Stimulated activated CD4-positive, alpha-beta T cell treated with anti-CD3 and anti-CD28 coated beads, TNF-alpha, amount 100 ng/mL, for 1 hour (primary cell): ENCODE measurements at regions not wholly inside any gene's neighbourhood (a gene's known extent, or its start where the extent isn't known, plus 50 kb on each side); places are given as distances from the start of the nearest gene placed in this dataset.
"Not testable (repeated sequence)": the region's sequence is repeated elsewhere in the genome, so short reads cannot be mapped to it uniquely, and the experiment has no call there.

Source experiments
- DNase-seq, 3 donors: peaks; one replicate each; pipeline ENCODE4 v3.0.0-alpha.2; 2020; ENCODE audit warnings: low read depth in 3 of 3, low spot score in 1 of 3

DNA sequence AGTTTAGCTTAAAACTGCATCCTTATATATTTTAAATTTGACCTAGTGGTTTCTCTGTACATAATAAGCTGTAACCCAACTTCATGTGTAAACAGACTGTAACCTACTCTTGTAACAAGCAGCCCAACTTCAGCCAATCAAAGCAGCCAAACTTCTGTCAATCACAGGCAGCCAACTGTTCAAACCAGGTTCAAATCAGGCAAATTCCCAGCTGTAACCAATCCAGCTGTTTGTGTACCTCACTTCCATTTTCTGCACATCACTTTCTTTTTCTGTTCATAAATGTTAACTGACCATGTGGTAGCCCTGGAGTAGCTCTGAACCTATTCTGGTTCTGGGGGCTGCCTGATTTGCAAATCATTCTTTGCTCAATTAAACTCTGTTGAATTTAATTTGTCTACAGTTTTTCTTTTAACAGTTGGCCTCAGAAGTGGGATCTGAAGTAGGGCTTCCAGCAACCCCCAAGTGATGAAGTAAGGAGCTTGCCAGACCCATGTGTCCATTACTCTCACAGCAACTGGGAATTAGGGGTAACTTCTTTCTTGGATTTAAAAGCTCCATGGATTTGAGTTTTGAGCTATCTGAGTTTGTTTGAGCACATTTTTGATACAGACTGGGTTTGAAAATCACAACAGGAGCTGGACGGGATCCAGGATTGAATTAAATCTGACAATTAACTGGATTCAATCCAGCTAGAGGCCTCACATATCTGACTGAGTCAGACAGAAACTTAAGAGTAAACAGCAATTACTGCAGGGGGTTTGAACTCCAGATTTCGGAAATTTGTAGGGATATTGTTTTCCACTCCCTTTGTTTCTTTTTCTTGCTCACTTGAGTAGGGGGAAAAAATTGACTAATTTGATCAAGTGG lies 1569.7 kb upstream of the SLC39A10 start:
- DNase-seq: no peak

DNA sequence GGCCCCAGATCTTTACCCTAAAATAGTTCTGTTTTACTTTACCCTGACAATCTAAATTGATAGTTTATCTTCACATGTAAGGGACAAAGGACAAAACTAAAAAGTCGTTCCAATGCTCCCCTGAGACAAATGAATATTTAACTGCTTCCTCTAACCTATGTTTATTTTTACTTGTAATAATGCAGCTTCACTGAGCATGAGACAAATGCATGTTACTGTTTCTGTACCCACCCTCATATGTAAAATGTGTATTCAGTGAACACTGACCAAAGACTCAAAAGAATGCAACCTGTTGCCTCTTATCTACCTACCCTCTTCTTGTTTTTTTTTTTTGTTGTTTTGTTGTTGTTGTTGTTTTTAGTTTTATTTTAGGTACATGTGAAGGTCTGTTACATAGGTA lies 1570.9 kb upstream of the SLC39A10 start:
- DNase-seq: no peak

DNA sequence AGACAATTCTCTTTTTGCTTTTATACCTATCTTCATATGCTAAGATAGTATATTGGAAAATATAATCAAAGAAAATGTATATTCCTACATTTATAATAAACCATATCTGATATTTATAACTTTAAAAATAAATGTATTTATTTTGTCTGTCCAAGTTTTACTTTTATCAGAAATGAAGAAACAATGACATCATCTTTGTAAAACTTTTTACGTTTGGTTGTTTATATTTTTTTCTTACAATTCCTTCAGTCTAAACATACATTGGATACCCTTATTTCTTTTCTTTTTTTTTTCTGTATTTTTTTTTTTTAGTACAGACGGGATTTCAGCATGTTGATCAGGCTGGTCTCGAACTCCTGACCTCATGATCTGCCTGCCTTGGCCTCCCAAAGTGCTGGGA lies 1577.0 kb upstream of the SLC39A10 start:
- DNase-seq: no peak

DNA sequence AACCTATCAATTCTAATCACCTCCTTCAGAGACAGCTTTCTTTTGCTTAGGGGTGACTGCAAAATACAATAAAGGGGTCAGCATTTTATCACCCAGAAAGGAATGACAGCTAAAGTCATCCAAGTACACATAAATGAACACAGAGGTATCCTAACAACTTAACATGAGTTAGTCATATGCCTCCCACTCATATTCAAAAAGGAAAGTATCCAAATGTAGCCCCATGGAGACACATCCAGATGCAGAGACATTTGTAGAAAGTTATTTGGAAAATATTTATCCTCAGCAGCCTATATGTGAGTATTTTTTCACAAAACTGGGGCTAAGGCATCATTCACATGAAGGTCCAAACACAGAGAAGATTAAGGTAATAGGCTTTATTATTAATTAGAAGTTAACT lies 1579.7 kb upstream of the SLC39A10 start:
- no peak for DNase-seq

DNA sequence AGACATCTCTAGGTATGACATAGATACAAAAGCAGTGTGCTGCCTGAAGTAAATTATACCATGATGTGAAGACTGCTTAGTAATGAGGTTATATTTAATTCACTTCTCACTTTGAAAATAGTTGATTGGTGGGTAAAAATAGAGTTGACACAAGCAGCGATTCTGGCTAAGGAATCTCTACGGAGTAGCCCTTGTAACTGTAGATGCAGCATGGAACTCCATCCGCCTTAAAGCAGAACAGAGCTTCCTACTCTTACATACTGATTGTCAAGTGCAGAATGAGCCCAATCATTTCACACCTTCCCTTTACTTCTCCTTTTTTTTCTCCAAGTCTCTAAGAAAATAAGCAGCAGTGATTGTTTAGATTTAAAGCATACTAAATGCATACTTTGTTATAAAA lies 1594.6 kb upstream of the SLC39A10 start:
- DNase-seq: no peak

DNA sequence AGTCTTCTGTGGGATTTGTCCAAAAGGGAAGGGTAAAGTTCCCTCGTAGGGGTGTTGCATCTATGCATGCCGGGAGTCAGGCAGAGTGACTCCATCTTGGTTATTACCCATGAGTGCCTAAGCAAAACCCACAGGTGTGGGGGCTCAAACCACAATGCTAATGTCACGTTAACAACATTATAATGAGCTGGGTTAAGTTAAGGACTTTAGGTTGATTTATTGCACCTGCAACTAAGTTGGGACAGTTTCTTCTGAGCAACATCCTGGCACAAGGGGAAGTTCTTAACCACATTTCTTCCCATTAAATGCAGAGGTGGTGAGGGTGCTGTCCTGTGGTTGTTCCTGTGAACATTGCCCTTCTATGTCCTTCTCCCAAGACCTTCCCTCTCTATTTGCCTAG lies 1596.8 kb upstream of the SLC39A10 start:
- no peak for DNase-seq

DNA sequence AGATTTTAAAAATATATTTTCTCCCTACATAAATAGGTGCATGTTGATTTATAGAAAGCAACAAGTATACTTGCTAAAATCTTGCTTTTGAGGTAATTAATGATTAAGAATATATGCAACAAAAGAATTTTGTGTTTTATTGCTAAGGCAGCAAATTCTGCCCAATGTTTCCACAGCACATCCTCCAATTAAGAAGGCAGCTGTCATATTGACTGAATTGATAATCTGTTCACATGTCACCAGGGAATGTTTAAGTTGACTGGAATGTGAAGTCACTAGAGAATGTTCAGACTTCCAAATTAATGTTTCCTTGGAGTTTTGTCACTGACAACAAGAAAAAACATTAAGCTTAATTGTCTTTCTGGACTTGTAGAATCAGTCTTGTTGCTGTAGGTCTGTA lies 1602.7 kb upstream of the SLC39A10 start:
- DNase-seq: no peak

DNA sequence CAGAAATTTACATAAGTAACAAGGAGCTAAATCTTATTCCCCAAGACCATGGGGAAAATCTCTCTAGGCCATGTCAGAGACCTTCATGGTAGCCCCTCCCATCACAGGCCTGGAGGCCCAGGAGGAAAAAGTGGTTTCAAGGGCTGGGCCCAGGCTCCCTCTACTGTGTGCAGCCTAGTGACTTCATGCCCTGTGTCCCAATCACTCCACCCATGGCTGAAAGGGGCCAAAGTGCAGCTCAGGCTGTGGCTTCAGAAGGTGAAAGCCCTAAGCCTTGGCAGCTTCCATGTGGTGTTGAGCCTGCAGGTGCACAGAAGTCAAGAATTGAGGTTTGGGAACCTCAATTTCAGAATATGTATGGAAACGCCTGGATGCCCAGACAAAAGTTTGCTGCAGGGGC lies 1612.7 kb upstream of the SLC39A10 start:
- DNase-seq: no peak

DNA sequence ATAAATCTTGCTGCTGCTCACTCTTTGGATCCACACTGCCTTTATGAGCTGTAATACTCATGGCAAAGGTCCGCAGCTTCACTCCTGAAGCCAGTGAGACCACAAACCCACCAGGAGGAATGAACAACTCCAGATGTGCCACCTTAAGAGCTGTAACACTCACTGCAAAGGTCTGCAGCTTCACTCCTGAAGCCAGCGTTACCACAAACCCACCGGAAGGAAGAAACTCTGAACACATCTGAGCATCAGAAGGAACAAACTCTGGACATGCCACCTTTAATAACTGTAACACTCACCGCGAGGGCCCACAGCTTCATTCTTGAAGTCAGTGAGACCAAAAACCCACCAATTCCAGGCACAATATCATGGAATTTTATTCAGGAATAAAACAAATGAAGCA lies 1635.9 kb upstream of the SLC39A10 start:
- not testable (repeated sequence) for DNase-seq

DNA sequence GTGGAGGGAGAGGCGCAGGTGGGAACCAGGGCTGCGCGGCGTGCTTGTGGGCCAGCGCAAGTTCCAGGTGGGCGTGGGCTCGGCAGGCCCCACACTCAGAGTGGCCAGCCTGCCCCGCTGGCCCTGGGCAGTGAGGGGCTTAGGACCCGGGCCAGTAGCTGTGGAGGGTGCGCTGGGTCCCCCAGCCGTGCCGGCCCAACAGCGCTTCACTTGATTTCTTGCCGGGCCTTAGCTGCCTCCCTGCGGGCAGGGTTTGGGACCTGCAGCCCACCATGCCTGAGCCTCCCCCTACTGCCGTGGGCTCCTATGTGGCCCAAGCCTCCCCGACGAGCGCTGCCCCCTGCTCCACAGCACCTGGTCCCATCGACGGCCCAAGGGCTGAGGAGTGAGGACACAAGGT lies 1636.9 kb upstream of the SLC39A10 start:
- no peak for DNase-seq

DNA sequence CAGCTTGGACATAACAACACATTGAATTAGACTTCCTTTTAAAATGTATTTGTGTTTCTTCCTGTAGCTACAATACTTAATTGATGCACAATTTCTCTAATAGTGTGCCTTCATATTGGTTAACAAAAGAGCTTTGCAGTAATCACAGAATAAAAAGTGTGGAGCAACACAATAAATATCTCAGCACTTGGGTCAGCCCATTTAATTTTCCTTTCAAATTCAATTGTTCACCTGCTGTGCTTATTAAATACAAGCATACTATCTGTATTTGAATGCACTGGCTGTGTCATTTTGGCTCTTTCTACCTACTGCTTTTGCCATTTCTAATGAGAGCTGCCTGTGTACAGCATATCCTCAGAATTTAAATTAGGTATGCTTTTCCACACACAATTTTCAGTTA lies 1641.3 kb upstream of the SLC39A10 start:
- no peak for DNase-seq

DNA sequence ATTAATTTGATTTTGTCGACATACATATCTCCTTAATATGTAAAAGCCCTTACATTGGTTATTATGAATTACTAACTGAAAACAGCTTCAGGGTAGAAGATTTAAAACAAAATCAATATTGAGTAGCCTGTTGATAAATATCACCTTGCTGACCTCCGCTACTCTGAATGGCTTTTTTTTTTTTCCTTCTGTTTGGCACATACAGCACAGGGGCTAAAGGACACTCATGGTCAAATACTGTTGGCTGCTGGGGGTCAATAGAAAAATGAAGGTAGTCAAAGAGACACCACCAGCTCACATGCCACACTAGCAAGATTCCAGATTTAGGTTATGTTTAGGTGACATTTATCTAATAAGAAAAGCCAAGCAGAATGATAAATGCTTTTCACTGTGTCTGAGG lies 1642.4 kb upstream of the SLC39A10 start:
- no peak for DNase-seq

DNA sequence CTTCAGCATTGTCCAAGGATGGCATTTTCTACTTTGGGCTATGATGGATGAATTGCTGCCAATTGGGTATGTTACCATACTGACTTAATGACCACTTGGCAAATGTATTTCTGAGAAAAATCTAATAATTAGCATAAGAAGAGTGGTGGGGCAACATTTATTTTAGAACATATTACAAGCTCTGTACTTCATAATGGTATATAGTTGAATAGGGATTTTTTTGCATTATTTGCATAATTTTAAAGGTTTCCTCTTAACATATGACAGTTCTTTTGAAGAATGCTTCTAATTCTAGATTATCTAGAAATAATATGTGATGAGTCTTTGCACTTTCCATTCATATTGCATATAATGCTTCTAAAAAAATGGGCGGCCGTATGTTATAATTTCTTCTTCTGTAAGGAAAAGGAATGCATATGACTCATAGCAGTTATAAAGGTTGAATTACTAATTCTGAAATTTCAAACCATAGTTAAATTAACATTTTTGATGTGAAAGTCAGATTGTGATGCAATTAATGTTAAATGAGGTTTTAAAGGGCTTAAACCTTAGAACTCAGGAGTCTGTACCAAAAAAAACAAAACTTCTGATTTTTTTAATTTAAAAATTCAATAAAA lies 1652.3 kb upstream of the SLC39A10 start:
- DNase-seq: no peak

DNA sequence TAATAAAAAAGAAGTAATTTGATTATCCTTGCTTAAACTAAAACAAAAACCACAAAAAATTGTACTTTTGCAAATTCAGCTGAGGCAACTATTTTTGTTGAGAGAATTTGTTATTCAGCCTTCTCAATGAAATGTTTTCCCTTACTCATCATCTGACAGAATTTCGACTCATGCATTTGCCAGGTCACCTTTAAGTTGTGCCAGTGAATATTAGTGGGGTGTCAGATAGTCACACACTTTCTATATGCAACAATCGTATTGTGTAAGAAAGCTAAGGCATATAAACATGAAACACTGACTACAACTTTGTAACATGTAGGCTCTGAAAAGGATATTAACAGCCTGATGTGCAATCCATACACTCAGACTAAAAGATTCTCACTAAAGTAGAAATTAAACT lies 1653.1 kb upstream of the SLC39A10 start:
- no peak for DNase-seq

DNA sequence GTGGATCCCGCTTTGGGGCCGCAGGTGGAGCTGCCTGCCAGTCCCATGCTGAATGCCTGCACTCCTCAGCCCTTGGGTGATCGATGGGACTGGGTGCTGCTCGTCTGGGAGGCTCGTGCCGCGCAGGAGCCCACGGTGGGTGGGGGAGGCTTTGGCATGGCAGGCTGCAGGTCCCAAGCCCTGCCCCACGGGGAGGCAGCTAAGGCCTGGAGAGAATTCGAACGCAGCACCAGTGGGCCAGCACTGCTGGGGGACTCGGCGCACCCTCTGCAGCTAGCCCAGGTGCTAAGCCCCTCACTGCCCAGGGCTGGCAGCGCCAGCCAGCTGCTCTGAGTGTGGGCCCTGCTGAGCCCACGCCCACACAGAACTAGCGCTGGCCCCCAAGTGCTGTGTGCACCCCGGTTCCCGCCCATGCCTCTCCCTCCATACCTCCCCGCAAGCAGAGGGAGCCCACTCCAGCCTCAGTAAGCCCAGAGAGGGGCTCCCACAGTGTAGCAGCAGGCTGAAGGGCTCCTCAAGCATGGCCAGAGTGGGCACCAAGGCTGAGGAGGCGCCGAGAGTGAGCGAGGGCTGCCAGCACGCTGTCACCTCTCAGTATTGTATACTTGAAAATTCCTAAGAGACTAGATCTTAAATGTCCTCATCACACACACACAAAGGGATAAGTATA lies 1654.2 kb upstream of the SLC39A10 start:
- no peak for DNase-seq

DNA sequence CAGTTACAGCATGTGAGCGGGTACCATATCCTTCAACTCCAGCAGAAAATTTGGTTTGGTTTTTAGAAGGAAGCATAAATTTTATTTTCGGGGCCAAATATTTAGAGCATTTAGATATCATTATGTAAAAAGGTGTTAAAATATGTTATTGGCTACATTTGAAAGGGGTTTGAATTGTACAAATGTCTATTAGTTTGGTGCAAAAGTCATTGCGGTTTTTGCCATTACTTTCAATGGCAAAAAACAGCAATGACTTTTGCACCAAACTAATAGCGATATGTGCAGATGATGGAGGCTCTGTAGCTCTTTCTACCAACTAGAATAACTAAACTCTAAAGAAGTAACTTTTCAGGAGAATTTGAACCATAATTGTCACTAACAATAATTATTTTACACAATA lies 1666.2 kb upstream of the SLC39A10 start:
- no peak for DNase-seq

DNA sequence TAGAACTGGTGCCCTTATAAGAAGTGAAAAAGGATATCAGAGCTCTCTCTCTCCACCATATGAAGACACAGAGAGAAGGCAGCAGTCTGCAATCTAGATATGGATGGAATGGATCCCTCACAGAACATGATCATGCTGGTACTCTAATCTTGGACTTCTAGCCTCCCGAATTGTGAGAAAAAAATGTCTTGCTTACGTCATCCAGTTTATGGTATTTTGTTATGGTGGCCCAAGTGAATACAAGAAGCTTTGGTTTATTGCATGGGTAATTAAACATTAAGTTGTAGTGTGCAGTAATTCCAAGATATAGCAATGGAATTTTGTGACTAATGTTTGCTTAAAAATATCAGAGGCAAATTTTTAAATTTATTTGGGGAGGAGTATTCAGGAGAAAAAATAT lies 1667.4 kb upstream of the SLC39A10 start:
- no peak for DNase-seq

DNA sequence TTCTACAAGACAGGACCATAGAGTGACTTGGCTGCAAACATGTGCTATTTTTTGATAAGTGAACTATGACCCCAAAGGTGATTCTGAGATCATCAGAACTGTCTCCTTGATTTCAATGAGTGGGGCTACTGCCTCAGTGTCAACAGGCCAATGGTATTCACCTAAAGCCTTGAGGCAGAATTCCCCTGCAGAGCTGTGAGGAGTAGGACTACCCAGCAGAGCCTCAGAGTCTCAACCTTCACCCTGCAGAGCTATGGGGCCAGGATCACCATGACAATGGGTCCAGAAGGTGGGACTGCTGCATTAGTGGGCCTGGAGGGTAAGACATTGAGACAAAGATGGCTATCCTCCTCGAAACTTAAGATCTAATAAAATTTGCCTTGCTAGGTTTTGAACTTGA lies 1668.2 kb upstream of the SLC39A10 start:
- DNase-seq: no peak

DNA sequence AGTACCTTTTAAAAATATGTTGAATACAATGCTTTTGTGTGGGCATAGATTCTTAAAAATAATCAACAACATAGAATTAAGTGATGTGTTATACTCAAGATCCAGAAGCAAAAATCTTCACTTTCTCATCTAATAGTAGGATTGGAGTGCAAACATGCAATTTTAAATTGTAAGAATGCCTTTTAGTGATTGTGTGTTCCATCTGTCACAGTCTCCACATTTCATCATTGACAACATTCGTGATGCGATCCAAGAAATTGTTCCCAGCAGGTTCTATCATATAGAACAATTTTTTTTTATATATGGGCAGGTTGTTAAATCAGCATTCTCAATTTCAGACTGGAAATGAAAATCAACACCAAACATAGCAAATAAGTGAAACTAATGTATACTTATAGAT lies 1671.8 kb upstream of the SLC39A10 start:
- DNase-seq: no peak

DNA sequence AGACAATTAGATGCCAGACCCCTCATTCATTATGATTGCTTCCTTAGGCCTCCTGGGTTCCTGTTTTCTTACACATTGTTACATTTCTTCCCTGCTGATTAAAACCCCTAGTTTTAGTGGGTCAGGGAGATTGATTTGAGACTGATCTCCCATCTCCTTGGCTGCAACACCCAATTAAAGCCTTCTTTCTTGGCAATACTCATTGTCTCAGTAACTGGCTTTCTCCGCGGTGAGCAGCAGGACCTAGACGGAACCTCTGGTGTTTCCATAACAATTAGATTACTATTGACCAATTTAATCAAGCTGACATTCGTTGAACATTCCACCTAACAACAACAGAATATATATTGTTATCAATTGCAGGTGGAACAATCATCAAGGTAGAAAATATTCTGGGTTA lies 1676.4 kb upstream of the SLC39A10 start:
- DNase-seq: no peak

DNA sequence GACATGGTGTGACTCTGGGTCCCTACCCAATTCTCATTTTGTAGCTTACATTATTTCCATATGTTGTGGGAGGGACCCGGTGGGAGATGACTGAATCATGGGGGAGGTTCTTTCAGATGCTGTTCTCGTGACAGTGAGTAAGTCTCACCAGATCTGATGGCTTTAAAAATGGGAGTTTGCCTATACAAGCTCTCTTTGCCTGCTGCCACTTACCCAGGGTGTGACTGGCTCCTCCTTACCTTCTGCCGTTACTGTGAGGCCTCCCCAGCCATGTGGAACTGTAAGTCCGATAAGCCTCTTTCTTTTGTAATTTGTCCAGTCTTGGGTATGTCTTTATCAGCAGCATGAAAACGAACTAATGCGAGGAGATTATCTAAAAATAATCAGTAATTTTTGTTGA lies 1683.2 kb upstream of the SLC39A10 start:
- DNase-seq: no peak

DNA sequence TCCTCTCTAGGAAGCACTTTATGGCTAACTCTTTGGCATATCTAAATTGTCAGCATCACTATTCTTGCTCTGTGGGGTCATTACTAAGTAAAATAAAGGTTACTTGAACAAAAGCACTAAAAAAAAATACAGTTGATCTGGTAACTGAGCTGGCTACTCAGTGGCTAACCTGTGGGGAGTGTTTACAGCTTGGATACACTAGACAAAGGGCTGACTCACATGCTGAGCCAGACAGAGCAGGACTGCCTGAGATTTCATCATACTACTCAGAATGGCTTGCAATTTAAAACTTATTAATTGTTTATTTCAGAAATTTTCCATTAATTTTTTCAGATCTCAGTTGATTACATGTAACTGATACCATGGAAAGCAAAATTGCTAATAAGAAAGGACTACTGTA lies 1690.4 kb upstream of the SLC39A10 start:
- no peak for DNase-seq
